Keratinocyte (primary cell): ENCODE measurements at regions not wholly inside any gene's neighbourhood (a gene's known extent, or its start where the extent isn't known, plus 50 kb on each side); places are given as distances from the start of the nearest gene placed in this dataset.

Experiments used
- DNase-seq: peaks from one replicate; pipeline ENCODE4 v3.0.0-alpha.2; 2011; ENCODE audit warnings: low read depth, missing footprints, low spot score
- FAIRE-seq: peaks from 2 replicates; lab custom pipeline; 2011; peaks lifted over from hg19 to GRCh38; lab: Jason Lieb, UNC
- H2AFZ ChIP-seq: 2 replicates; pipeline ENCODE4 v1.6.0; 2012; ENCODE audit warnings: low read length, control low read depth, inconsistent platforms; ENCODE audit not compliant: control insufficient read depth
- H3K27ac ChIP-seq: 2 replicates; pipeline ENCODE4 v1.5.1; 2011; ENCODE audit warnings: low read length; ENCODE audit not compliant: control insufficient read depth, insufficient read depth
- H3K27me3 ChIP-seq: 3 replicates; pipeline ENCODE4 v1.6.0; 2011; ENCODE audit warnings: low read length; ENCODE audit not compliant: control insufficient read depth, insufficient read depth; ENCODE audit errors: extremely low read depth
- H3K36me3 ChIP-seq, 2 experiments: 2 replicates in 1 of 2; 3 replicates in 1 of 2; pipeline ENCODE4 v1.5.1; 2011; ENCODE audit warnings: low read length in 2 of 2, mild to moderate bottlenecking in 1 of 2; ENCODE audit not compliant: control insufficient read depth in 2 of 2, insufficient read depth in 2 of 2; ENCODE audit errors: extremely low read depth in 1 of 2
- H3K4me1 ChIP-seq: 3 replicates; pipeline ENCODE4 v1.5.1; 2011; ENCODE audit warnings: low read length; ENCODE audit not compliant: control insufficient read depth, insufficient read depth; ENCODE audit errors: extremely low read depth
- H3K4me2 ChIP-seq: 3 replicates; pipeline ENCODE4 v1.6.0; 2011; ENCODE audit warnings: low read depth, low read length; ENCODE audit not compliant: control insufficient read depth, insufficient read depth; ENCODE audit errors: extremely low read depth
- H3K4me3 ChIP-seq, 3 experiments: fragments of 200-600 bp in 1 of 3; sonication (generic) in 1 of 3; 2 replicates in 2 of 3; 3 replicates in 1 of 3; pipeline ENCODE4 v1.5.1; 2011 to 2016; ENCODE audit warnings: low read length in 3 of 3, mild to moderate bottlenecking in 3 of 3, control low read depth in 2 of 3, inconsistent platforms in 1 of 3, low read depth in 1 of 3, mixed read lengths in 1 of 3, mixed run types in 1 of 3, moderate library complexity in 1 of 3; ENCODE audit not compliant: control insufficient read depth in 2 of 3, insufficient read depth in 2 of 3; ENCODE audit errors: extremely low read depth in 1 of 3
- H3K79me2 ChIP-seq: 2 replicates; pipeline ENCODE4 v1.6.0; 2012; ENCODE audit warnings: low read length; ENCODE audit not compliant: control insufficient read depth, insufficient read depth
- H3K9ac ChIP-seq: 3 replicates; pipeline ENCODE4 v1.6.0; 2011; ENCODE audit warnings: low read length; ENCODE audit not compliant: control insufficient read depth, insufficient read depth; ENCODE audit errors: extremely low read depth
- H3K9me1 ChIP-seq: 3 replicates; pipeline ENCODE4 v1.6.0; 2011; ENCODE audit warnings: low read length; ENCODE audit not compliant: control insufficient read depth, insufficient read depth; ENCODE audit errors: extremely low read depth
- H3K9me3 ChIP-seq: 2 replicates; pipeline ENCODE4 v1.5.1; 2012; ENCODE audit warnings: low read depth, low read length; ENCODE audit not compliant: control insufficient read depth
- H4K20me1 ChIP-seq: 3 replicates; pipeline ENCODE4 v1.6.0; 2011; ENCODE audit warnings: low read length; ENCODE audit not compliant: control insufficient read depth, insufficient read depth; ENCODE audit errors: extremely low read depth
- EZH2 ChIP-seq: IDR thresholded peaks from one replicate; pipeline ENCODE4 v1.6.1; 2012; ENCODE audit warnings: inconsistent platforms, mild to moderate bottlenecking, low read length, moderate library complexity
- dilution Hi-C: fragments of 300-500 bp; cut with MboI; formaldehyde crosslinking; loops from one replicate; pipeline ENCODE4 v1.7.0; 2020; ENCODE audit warnings: low sequenced_read_pairs; ENCODE audit not compliant: extremely low pct_ligation_motif_present
- TF ChIP-seq, protein P1 (sequence below), 3 experiments: IDR thresholded peaks in 1 of 3; conservative IDR thresholded peaks in 1 of 3; optimal IDR thresholded peaks in 1 of 3; 2 replicates in 2 of 3; 3 replicates in 1 of 3; pipeline versions ENCODE3 to v1.5.1; 2011; ENCODE audit warnings: low read length in 3 of 3, mild to moderate bottlenecking in 3 of 3, moderate library complexity in 2 of 3, control low read depth in 1 of 3, inconsistent platforms in 1 of 3; ENCODE audit not compliant: insufficient read depth in 2 of 3; ENCODE audit errors: extremely low read depth in 1 of 3

DNA sequence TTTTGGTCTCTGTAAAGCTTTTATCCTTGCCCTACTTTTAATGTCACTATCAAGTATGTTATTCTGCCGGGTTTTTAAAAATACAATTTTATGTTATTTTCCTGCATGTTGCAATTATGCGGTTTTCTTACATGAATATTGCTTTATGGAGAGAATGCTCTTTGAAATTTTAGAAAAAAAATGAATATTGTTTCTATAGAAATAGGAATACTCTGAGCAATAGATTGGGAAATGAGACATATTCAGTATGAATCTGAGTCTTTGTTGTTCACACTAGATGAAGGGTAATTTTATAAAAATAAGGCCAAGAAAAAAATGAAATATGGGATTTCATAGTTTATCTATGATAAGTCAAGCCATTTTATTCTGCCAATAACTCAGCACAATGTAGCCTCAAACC, 142.2 kb upstream of the DTNA start:
- no peaks in the 10 kb centered on the region for H3K36me3 ChIP-seq
- no peaks in the 10 kb centered on the region for H4K20me1 ChIP-seq
- no peaks in the 10 kb centered on the region for H3K79me2 ChIP-seq
- DNase-seq, result no peak
- FAIRE-seq, result no peak
- H3K9me1 ChIP-seq, result no peaks in the 10 kb centered on the region
- no peak for TF ChIP-seq EZH2
- TF ChIP-seq, protein P1, sequence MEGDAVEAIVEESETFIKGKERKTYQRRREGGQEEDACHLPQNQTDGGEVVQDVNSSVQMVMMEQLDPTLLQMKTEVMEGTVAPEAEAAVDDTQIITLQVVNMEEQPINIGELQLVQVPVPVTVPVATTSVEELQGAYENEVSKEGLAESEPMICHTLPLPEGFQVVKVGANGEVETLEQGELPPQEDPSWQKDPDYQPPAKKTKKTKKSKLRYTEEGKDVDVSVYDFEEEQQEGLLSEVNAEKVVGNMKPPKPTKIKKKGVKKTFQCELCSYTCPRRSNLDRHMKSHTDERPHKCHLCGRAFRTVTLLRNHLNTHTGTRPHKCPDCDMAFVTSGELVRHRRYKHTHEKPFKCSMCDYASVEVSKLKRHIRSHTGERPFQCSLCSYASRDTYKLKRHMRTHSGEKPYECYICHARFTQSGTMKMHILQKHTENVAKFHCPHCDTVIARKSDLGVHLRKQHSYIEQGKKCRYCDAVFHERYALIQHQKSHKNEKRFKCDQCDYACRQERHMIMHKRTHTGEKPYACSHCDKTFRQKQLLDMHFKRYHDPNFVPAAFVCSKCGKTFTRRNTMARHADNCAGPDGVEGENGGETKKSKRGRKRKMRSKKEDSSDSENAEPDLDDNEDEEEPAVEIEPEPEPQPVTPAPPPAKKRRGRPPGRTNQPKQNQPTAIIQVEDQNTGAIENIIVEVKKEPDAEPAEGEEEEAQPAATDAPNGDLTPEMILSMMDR (optimal IDR thresholded peaks at IDR 0.05 in 1 of 3, IDR thresholded peaks at IDR 0.05 in 1 of 3, conservative IDR thresholded peaks at IDR 0.05 in 1 of 3; ENCODE audit: extremely low read depth in 1 of 3, insufficient read depth in 2 of 3, low read length in 3 of 3), result no peak
- dilution Hi-C loops, result no loop called here
- H3K4me2 ChIP-seq, result no peak overlapping the region
- H3K9me3 ChIP-seq, result no peaks in the 10 kb centered on the region
- no peak overlapping the region for H2AFZ ChIP-seq
- H3K4me1 ChIP-seq, result no peaks in the 10 kb centered on the region
- H3K4me3 ChIP-seq, result no peak overlapping the region
- no peaks in the 10 kb centered on the region for H3K27me3 ChIP-seq
- H3K27ac ChIP-seq, result no peak overlapping the region
- H3K9ac ChIP-seq, result no peak overlapping the region

DNA sequence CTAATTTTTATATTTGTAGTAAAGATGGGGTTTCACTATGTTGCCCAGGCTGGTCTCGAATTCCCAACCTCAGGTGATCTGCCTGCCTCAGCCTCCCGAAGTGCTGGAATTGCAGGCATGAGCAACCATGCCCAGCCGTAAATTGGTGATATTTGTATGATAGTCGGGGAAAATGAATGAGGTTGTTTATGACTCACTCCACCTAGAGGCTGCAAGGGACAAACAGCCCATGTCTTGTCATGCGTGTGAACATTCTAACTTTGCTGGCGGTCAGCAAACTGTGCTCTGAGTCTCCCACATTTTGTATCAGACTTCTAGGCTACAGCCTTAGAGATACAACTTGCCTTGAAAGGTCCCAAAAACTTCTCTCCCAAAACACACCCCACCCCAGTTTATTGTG, 133.5 kb upstream of the DTNA start:
- Histone ChIP-seq H4K20me1 (no peaks in the 10 kb centered on the region), H2AFZ (no peak overlapping the region), H3K36me3 (no peaks in the 10 kb centered on the region), H3K4me2 (no peak overlapping the region), H3K4me1 (no peaks in the 10 kb centered on the region), H3K9me1 (no peaks in the 10 kb centered on the region), H3K27me3 (no peaks in the 10 kb centered on the region), H3K9me3 (no peaks in the 10 kb centered on the region), H3K27ac (no peak overlapping the region), H3K79me2 (no peaks in the 10 kb centered on the region), H3K9ac (no peak overlapping the region), H3K4me3 (no peak overlapping the region)
- FAIRE-seq (no peak), DNase-seq (no peak)
- dilution Hi-C loops, result no loop called here
- TF ChIP-seq, protein P1 (optimal IDR thresholded peaks at IDR 0.05 in 1 of 3, IDR thresholded peaks at IDR 0.05 in 1 of 3, conservative IDR thresholded peaks at IDR 0.05 in 1 of 3; ENCODE audit: extremely low read depth in 1 of 3, insufficient read depth in 2 of 3, low read length in 3 of 3), result no peak
- no peak for TF ChIP-seq EZH2
